ENCODE measurements at regions not wholly inside any gene's neighbourhood (a gene's known extent, or its start where the extent isn't known, plus 50 kb on each side); places are given as distances from the start of the nearest gene placed in this dataset.

DNA sequence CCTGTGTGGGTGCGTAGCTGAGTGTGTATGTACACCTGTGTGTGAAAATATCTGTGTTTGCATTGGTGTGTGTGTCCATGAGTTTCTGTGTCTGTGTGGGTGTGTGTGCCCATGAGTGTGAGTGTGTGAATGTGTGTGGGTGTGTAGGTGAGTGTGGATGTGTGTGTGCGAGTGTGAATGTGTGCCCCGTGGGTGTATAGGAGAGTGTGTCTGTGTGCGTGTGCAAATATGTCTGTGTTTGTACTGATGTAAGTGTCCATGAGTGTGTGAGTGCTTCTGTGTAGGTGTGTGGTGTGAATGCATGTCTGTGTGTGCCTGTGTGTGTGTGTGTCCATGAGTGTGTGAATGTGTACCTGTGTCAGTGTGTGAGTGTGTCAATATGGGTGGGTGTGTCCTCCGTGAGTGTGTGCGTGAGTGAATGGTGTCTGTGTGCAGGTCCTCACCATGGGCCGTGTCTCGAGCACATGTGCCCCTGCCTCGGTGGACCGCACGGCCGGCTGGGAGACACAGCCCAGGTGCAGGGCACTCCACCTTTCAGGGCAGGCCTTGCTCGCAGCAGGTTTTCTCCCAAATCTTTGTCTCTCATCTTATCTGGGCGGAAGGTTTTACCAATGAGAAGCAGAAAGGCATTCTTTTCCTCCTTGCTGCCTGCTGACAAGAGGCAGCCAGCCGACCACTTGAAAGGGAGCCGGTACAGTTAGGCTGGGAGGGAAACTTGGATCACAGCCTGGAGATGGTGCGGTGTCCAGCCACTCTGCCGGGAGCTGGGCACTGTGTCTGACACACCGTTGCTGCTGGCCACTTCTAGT, 107.1 kb upstream of the FAM20C start:
- no peak for DNase-seq (ENCODE audit: low read depth)

DNA sequence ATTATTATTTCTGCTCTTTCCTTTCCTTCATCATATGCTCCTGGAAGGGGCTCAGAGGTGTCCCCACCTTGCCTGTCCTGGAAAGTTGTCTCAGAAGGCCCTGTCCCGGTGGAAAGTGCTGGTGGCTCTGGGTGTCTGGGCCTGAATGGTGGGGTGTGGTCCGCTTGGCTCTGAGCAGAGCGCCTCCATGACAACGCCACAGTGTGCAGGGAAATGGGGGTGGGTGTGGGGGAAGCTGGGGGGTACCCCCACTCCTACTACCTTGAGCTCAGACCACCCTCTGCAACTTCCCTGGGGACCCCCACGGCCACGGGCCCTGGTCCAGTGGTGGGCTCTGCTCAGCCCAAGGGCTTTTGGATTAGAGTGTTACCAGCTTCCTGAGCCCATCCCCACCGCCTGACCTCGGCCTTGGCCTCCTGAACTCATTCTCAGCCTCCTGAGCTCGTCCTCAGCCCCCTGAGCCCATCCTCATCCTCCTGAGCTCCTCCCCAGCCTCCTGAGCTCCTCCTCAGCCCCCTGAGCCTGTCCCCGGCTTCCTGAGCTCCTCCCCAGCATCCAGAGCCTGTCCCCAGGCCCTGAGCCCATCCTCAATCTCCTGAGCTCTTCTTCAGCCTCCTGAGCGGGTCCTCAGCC, 106.4 kb upstream of the FAM20C start:
- DNase-seq (ENCODE audit: low read depth) = no peak

DNA sequence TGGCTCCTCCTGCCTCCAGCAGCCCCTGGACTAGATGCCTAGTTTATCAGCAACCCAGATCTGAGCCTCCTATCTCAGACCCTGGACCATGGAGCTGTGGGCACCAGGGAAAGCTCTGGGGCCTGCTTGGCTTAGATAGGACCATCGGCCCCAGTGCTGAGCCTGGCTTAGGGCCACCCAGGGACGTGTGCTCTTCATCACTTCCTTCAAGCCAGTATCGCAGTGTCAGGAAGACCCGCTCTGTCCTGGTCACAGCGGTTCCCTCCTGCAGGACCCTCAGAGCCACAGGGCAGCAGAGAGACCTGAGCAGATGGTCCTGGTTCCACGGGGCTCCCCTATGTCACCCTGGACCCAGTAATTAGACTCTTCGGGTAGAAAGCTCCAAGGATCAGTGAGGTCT, 105.7 kb upstream of the FAM20C start:
- DNase-seq (ENCODE audit: low read depth) = no peak

DNA sequence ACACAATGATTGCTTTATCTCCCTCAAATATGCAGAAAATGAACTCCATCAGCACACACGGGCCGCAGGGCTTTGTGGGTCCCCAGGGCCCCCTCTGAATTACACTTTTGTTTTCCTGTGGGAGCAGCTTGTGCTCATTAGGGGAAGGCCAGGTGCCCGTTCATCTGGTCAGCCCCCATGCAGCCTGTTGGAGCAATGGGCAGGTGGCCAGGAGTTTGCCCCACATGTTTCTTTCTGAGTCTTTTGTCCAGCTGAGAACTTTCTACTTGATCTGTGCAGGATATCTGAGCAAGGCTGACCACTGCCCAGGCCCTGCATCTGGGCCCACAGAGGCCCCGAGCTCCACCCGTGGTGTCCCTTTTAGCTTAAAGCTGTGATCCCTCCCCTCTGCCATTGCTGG, 105.3 kb upstream of the FAM20C start:
- no peak for DNase-seq (ENCODE audit: low read depth)

DNA sequence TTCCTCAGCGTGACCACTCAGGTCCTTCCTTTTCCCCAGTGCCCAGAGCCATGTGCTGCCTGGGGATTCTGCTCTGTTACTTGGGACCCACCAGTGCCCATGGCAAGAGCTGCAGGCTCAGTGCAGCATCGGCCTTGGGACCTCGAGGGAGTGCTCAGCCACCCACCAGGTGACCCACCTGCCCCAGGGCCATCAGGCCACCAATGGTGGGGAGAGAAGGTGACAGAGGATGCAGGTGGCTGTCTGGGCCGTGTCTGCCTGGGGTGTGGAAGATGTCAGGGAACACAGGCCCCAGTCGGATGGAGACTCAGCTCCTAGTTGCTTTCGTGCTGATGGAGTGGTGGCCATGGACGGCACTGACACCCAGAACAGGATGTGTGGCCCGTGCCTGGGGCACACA, 104.7 kb upstream of the FAM20C start:
- no peak for DNase-seq (ENCODE audit: low read depth)

DNA sequence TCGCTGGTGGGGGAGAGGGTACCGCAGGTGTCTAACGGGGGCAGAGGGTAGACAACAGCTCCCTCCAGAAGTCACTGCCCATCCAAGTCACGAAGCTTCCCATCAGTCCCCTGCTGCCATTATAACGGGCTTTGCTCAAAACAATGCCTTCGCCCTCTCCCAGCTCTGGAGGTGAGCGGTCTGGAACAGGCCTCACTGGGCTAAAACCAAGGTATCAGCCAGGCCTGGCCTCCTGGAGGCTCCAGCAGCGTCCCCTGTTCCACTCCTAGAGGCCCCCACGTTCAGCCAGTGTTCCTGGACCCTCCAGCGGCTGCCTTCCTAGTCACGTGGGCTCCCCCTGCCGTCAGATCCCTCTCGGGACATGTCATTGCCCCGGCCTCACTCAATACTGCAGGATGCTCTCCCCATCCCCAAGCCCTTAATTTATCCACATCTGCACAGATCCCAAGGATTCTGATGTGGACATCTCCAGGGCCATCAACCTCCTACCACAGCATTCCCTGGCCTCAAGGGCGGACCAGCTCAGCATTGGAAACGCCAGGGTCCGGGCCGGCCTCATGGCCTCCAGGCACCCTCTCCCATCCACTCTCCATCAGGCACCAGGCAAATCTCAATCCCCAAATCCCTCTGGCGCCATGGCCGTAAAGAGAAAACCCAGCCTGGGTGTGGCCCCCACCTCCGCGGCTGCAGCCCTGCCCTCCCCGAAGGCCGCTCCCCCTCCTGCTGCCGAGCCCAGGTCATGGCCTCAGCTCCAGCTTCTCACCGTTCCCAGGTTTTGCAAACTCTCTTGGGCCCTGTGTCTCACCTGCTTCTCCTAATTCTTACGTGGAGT, 104.1 kb upstream of the FAM20C start:
- no peak for DNase-seq (ENCODE audit: low read depth)

DNA sequence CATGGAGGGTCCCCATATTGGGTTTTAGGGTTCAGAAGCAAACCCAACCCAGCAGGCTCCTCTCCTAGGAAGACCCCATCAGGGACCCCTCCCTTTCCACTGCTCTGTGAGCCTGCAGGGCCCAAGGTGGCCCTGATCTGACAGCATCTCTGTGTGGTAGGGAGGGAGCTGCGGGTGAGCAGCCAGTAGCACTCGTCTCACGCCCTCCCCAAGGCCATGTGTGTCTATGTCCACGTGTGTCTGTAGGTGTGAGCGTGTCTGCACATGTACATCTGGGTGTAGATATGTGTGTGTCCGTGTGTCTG, 103.5 kb upstream of the FAM20C start:
- no peak for DNase-seq (ENCODE audit: low read depth)

DNA sequence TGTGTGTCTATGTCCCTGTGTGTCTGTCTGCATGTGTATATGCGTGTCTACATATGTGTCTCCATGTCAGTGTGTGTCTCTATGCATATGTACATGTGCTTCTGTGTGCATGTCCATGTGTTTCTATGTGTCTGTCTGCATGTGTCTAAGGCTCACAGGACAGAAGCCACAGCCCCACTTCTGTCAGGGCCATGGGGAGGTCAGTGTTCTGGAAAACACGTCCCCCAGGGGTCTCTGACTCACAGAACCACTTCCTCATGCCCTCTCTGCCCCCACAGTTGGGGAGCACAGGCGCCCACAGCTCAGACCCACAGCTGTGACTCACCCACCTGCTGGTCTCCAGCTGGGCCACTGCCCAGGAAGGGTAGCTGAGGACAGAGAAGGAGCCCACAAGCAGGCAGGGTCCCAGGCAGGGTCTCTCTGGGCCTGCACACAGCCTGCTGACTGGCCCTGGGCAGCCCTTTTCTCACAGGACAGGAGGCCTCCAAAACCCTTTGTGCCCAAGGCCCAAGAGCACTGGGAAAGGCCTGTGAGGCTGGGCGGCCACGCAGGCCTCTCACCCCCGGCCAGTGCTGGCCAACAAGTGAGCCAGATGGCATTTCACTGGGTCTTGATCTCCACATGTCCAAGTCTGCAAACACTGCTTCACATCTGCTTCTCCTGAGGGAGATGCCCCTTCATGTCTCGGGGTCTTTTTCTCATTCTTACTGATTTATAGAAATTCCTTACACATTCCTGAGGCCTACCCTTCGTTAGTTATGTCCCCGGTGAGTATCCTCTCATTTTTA, 102.9 kb upstream of the FAM20C start:
- DNase-seq (ENCODE audit: low read depth) = peak; percentile 78

DNA sequence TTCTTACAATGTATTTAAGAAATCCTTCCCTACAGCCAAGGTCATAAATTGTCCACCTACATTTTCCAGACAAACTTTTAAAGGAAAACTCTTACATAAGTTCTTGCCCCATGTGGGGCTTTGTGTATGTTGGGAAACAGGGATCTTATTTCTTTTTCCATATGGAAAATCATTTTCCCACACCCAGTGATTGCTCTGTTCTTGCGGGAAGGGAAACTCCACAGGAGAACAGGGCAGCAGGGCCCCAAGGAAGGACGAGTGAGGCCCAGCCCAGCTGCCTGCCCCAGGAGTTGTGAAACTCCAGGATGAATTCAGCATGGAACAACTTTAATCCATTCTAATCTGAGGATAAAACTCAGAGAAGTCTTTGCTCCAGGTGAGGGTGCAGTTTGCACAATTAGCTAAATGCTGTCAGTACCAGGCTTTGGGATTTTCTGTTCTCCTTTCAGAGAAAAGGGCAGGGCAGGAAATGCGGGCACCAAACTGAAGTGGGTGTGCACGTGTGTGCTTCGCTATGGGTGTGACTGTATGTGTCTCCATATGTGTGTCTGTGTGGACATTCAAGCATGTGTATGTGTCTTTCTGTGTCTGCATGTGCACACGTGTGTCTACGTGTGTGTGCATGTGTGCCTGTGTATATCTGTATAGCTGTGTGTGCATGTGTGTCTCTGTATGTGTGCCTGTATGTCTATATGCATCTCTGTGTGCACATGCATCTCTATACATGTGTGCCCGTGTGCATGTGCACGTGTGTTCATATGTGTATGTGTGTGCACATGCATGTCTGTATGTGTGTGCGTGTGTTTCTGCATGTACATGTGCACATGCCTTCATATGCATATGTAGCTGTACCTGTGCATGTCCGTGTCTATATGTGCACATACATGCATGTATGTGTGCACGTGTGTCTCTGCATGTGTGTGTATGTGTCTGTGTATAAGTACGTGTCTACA, 102.0 kb upstream of the FAM20C start:
- DNase-seq (ENCODE audit: low read depth) = no peak

DNA sequence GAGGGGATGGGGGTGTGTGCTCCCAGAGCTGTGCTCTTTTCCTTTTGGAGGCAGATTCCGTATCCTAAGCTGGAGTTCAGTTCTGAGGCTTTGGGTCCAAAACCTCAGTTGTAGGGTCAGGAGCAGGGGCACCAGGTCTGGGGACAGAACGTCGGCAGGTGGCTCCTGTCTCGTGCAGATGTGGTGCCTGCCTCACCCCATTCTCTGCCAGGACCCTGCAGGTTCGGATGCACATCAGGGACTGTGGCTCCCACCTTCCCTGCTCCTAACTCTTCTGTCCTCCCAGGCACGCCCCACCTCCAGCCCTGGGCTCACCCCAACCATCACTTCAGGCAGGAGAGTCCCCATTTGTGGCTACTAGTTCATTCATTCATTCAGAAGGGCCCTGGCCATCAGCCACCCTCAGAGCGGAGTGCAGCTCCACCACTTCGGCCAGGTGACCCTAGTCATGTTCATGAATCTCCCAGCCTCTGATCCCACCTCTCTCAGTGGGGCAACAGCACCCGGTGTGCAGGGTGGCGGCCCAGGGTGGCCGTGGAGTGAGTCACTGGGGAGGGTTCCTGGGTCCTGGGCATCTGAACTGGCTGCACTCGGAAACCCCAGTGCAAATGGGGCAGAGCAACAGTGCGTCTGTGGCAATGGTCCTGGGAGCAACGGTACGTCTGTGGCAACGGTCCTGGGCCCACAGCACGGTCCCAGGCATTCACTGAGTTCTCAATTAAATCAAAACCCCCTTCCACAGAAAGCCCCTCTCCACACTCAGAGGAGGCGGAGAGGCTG, 100.8 kb upstream of the FAM20C start:
- no peak for DNase-seq (ENCODE audit: low read depth)

DNA sequence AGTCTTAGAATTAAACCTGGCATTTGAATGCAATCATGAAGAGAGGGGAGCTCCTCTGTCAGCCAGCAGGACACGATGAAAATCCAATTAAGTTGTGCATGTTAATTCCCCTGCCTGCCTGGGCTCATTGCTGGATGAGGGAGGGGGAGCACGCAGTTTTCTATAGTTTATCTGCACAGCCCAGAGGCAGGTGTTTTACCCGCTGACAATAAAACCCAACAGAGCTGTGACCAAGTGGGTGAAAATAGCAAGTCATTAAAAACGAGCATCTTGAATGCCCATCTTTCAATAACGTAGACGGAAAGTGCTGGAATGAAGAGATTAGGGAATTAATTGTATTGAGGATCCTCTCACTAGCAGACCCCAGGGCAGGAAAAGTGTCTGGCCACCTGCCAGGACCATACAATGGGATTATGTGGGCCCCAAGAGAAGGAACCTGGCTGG, 100.1 kb upstream of the FAM20C start:
- no peak for DNase-seq (ENCODE audit: low read depth)

DNA sequence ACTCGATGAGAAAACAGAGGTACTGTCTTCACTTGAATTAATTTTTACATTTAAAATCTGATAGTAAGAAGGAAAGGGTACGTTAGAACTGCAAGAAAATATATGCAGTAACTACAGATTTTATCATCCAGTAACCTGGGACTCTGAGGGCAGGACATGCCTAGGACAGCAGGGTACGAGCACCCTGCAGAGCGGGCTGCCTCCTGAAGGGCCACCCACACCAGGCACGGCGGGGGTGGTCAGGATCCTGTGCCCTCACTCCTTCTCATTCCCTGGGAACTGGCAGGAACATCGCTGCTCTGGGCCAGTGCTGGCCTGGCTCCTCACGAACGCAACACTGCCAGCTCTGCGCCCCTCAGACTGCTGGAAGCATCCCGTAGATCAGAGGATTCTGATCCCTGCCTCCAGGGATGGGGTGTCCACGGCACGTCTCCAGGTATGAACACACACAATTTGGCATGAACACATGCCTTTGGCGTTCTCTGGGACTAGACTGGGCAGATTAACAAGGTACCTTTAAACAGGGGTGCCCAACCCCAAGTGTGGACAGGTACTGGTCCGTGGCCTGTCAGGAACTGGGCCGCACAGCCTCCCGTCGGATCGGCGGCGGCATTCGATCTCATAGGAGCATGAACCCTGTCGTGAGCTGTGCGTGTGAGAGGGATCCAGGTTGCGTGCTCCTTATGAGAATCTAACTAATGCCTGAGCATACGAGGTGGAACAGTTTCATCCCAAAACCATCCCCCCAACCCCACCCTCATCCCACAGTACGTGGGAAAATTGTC, 99.3 kb upstream of the FAM20C start:
- DNase-seq (ENCODE audit: low read depth) = no peak

DNA sequence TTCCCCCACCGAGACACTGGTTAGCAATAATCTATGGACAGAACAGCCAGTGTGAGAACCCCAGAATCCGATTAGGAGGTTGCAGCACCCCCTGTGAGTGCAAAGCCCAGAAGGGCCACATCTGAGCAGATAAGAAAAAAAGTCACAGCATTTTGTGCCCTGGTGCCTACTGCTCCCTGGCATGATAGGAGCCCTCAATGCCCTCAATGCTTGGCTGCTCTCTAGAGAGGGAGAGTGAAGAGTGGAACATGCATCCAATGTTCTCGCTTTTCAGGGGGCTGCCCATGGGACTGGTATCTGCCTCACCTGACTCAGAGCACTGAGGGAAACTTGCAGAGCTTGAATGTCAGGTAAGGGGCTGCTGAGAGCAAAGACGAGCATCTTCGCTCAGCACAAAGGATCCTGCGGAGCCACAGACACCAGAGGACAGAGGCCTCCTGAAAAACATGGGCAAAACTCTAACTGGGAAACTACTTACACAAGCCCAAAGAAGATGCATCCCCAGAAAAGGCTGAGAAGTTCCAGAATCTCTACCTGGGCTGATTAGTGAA, 98.0 kb upstream of the FAM20C start:
- DNase-seq (ENCODE audit: low read depth) = no peak

DNA sequence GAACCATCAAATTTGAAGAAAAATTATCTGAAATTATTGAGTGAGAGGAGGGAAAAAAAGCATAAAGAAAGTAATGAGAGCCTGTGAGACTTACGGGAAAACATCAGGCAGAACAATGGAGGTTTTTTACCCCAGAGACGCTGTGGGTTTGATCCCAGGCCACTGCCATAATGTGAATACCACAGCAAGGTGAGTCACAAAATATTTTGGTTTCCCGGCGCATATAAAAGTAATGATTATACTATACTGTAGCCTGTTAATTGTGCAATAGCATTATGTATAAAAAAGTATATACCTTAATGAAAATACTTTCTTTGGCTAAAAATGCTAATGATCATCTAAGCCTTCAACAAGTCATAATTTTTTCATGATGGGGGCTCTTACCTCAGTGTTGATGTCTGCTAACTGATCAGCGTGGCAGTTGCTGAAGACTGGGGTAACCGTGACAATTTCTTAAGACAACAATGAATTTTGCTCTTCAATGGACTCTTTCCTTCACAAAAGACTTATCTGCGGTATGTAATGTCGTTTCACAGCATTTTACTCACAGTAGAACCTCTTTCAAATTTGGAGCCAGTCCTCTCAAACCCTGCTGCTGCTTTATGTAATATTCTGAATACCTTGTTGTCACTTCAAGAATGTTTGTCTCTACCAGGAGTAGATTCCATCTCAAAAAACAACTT, 97.0 kb upstream of the FAM20C start:
- no peak for DNase-seq (ENCODE audit: low read depth)

DNA sequence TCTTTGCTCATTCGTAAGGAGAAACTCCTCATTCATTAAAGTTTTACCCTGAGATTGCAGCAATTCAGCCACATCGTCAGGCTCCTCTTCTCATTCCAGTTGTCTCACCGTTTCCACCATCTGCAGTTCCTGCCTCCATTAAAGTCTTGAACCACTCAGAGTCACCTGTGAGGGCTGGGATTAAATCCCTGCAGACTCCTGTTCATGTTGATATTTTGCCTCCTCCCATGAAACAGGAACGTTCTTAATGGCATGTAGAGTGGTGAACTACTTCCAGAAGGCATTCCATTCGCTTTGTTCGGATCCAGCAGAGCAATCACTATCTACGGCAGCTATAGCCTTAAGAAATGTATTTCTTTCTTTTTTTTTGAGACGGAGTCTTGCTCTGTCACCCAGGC, 96.5 kb upstream of the FAM20C start:
- no peak for DNase-seq (ENCODE audit: low read depth)

DNA sequence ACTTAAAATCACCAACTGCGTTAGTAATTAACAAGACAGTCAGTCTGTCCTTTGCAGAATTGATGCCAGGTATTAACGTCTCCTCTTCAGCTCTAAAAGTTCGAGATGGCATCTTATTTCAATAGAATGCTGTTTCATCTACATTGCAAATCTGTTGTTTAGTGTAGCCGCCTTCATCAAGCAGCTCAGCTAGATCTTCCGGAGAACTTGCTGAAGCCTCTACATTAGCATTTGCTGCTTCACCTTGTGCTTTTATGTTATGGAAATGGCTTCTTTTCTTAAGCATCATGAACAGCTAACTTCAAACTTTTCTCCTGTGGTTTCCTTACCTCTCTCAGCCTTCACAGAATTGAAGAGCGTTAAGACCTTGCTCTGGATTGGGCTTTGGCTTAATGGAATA, 95.5 kb upstream of the FAM20C start:
- no peak for DNase-seq (ENCODE audit: low read depth)

DNA sequence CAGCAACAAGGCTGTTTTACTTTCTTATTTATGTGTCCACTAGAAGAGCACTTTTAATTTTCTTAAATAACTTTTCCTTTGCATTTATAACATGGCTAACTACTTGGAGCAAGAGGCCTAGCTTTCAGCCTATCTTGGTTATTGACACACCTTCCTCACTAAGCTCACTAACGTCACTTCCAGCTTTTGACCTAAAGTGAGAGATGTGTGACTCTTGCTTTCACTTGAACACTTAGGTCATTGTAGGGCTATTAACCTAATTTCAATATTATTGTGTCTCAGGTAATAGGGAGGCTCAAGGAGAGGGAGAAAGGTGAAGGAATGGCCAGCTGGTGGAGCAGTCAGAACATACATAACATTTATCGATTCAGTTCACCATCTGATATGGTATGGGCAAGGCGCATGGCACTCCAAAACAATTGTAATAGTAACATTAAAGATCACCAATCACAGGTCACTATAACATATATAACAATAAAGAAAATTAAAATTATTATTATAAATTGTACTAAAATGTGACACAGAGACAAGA, 95.0 kb upstream of the FAM20C start:
- no peak for DNase-seq (ENCODE audit: low read depth)

Measured in fibroblast of the conjunctiva (primary cell).